ENCODE measurements at regions not wholly inside any gene's neighbourhood (a gene's known extent, or its start where the extent isn't known, plus 50 kb on each side); places are given as distances from the start of the nearest gene placed in this dataset.

GRCh38 chr1:20432341-20432740, 53.7 kb downstream of the CAMK2N1 start:
- no peak for ATAC-seq (ENCODE audit: low read depth in 2 of 2)
- H3K4me1 Mint-ChIP-seq = no peaks in the 10 kb centered on the region
- H3K36me3 Mint-ChIP-seq = no peaks in the 10 kb centered on the region
- H3K27me3 Mint-ChIP-seq = peaks cover 39 to 90% (median 86%) of the 10 kb centered on the region in 3 donors
- H3K4me3 Mint-ChIP-seq = no peak overlapping the region
- H3K9me3 Mint-ChIP-seq = peaks cover 0 to 5% (median 0%) of the 10 kb centered on the region in 7 donors
- no peak overlapping the region for H3K27ac Mint-ChIP-seq
- no peak for DNase-seq

- peaks cover 0 to 8% (median 2%) of the 10 kb centered on the region in 7 donors for H3K9me3 Mint-ChIP-seq
- no peak overlapping the region for H3K27ac Mint-ChIP-seq
- no peak overlapping the region for H3K4me3 Mint-ChIP-seq
- no peaks in the 10 kb centered on the region for H3K36me3 Mint-ChIP-seq
- H3K27me3 Mint-ChIP-seq = peaks cover 41 to 84% (median 79%) of the 10 kb centered on the region in 3 donors
- no peak for DNase-seq
- no peaks in the 10 kb centered on the region for H3K4me1 Mint-ChIP-seq
- ATAC-seq (ENCODE audit: low read depth in 2 of 2) = no peak
Observed at GRCh38 chr1:20431176-20431460, 54.9 kb downstream of the CAMK2N1 start.

GRCh38 chr1:20430355-20431175, 55.4 kb downstream of the CAMK2N1 start:
- no peak for DNase-seq
- no peak overlapping the region for H3K27ac Mint-ChIP-seq
- peaks cover 0 to 11% (median 6%) of the 10 kb centered on the region in 7 donors for H3K9me3 Mint-ChIP-seq
- H3K4me1 Mint-ChIP-seq = no peaks in the 10 kb centered on the region
- no peaks in the 10 kb centered on the region for H3K36me3 Mint-ChIP-seq
- ATAC-seq (ENCODE audit: low read depth in 2 of 2) = no peak
- no peak overlapping the region for H3K4me3 Mint-ChIP-seq
- peaks cover 39 to 79% (median 73%) of the 10 kb centered on the region in 3 donors for H3K27me3 Mint-ChIP-seq

GRCh38 chr1:20429296-20429695, 56.7 kb downstream of the CAMK2N1 start:
- Mint-ChIP-seq H3K27ac (peak overlapping the region in 1 of 6 donors; percentile 49), H3K9me3 (peaks cover 0 to 21% (median 13%) of the 10 kb centered on the region in 7 donors), H3K27me3 (peaks cover 35 to 66% (median 60%) of the 10 kb centered on the region in 3 donors), H3K36me3 (no peaks in the 10 kb centered on the region), H3K4me3 (no peak overlapping the region), H3K4me1 (no peaks in the 10 kb centered on the region)
- ATAC-seq (ENCODE audit: low read depth in 2 of 2) (no peak), DNase-seq (no peak)

GRCh38 chr1:20428841-20429240, 57.2 kb downstream of the CAMK2N1 start:
- no peaks in the 10 kb centered on the region for H3K4me1 Mint-ChIP-seq
- H3K27me3 Mint-ChIP-seq = peaks cover 32 to 62% (median 56%) of the 10 kb centered on the region in 3 donors
- ATAC-seq (ENCODE audit: low read depth in 2 of 2) (no peak), DNase-seq (no peak)
- H3K9me3 Mint-ChIP-seq = peaks cover under 1 to 23% (median 16%) of the 10 kb centered on the region in 7 donors
- no peak overlapping the region for H3K27ac Mint-ChIP-seq
- no peak overlapping the region for H3K4me3 Mint-ChIP-seq
- no peaks in the 10 kb centered on the region for H3K36me3 Mint-ChIP-seq

GRCh38 chr1:20426923-20427322, 59.1 kb downstream of the CAMK2N1 start:
- DNase-seq = no peak

GRCh38 chr1:20426371-20426770, 59.6 kb downstream of the CAMK2N1 start:
- H3K4me3 Mint-ChIP-seq = no peak overlapping the region
- peaks cover 10 to 48% (median 38%) of the 10 kb centered on the region in 7 donors for H3K9me3 Mint-ChIP-seq
- DNase-seq (no peak), ATAC-seq (ENCODE audit: low read depth in 2 of 2) (no peak)
- H3K36me3 Mint-ChIP-seq = peaks cover 0 to 9% of the 10 kb centered on the region in 2 donors
- H3K4me1 Mint-ChIP-seq = no peaks in the 10 kb centered on the region
- H3K27ac Mint-ChIP-seq = no peak overlapping the region
- H3K27me3 Mint-ChIP-seq = peaks cover 26 to 38% (median 34%) of the 10 kb centered on the region in 3 donors

More at GRCh38 chr1:20426923-20427322, 59.1 kb downstream of the CAMK2N1 start:
- H3K4me1 Mint-ChIP-seq = no peaks in the 10 kb centered on the region
- H3K9me3 Mint-ChIP-seq = peaks cover 10 to 42% (median 33%) of the 10 kb centered on the region in 7 donors
- peaks cover 25 to 44% (median 39%) of the 10 kb centered on the region in 3 donors for H3K27me3 Mint-ChIP-seq
- peaks cover 0 to 9% of the 10 kb centered on the region in 2 donors for H3K36me3 Mint-ChIP-seq
- H3K4me3 Mint-ChIP-seq = no peak overlapping the region
- no peak overlapping the region for H3K27ac Mint-ChIP-seq
- no peak for ATAC-seq (ENCODE audit: low read depth in 2 of 2)

GRCh38 chr1:20425622-20426021, 60.4 kb downstream of the CAMK2N1 start:
- Mint-ChIP-seq H3K27me3 (peaks cover 23 to 36% (median 33%) of the 10 kb centered on the region in 3 donors), H3K27ac (no peak overlapping the region), H3K4me3 (no peak overlapping the region), H3K9me3 (peaks cover 10 to 52% (median 43%) of the 10 kb centered on the region in 7 donors), H3K36me3 (peaks cover 0 to 9% of the 10 kb centered on the region in 2 donors), H3K4me1 (no peaks in the 10 kb centered on the region)
- DNase-seq (no peak), ATAC-seq (ENCODE audit: low read depth in 2 of 2) (no peak)

GRCh38 chr1:20423169-20423795, 62.7 kb downstream of the CAMK2N1 start:
- H3K4me3 Mint-ChIP-seq = no peak overlapping the region
- ATAC-seq (ENCODE audit: low read depth in 2 of 2) (no peak), DNase-seq (no peak)
- peaks cover 24 to 36% (median 30%) of the 10 kb centered on the region in 3 donors for H3K27me3 Mint-ChIP-seq
- no peaks in the 10 kb centered on the region for H3K4me1 Mint-ChIP-seq
- peaks cover 14 to 52% (median 44%) of the 10 kb centered on the region in 7 donors for H3K9me3 Mint-ChIP-seq
- H3K27ac Mint-ChIP-seq = no peak overlapping the region
- H3K36me3 Mint-ChIP-seq = peaks cover 0 to 19% of the 10 kb centered on the region in 2 donors

GRCh38 chr1:20421441-20421840, 64.6 kb downstream of the CAMK2N1 start:
- Mint-ChIP-seq H3K4me3 (no peak overlapping the region), H3K36me3 (peaks cover 0 to 19% of the 10 kb centered on the region in 2 donors), H3K9me3 (peaks cover 14 to 52% (median 43%) of the 10 kb centered on the region in 7 donors), H3K27me3 (peaks cover 22 to 34% (median 28%) of the 10 kb centered on the region in 3 donors), H3K4me1 (no peaks in the 10 kb centered on the region), H3K27ac (no peak overlapping the region)
- DNase-seq (no peak), ATAC-seq (ENCODE audit: low read depth in 2 of 2) (no peak)

- H3K27me3 Mint-ChIP-seq = peaks cover 36 to 50% (median 42%) of the 10 kb centered on the region in 3 donors
- peaks cover 2 to 23% (median 13%) of the 10 kb centered on the region in 7 donors for H3K9me3 Mint-ChIP-seq
- DNase-seq (no peak), ATAC-seq (ENCODE audit: low read depth in 2 of 2) (no peak)
- H3K4me3 Mint-ChIP-seq = no peak overlapping the region
- H3K36me3 Mint-ChIP-seq = peaks cover 0 to 13% of the 10 kb centered on the region in 2 donors
- no peak overlapping the region for H3K27ac Mint-ChIP-seq
- no peaks in the 10 kb centered on the region for H3K4me1 Mint-ChIP-seq
Observed at GRCh38 chr1:20417581-20417980, 68.4 kb downstream of the CAMK2N1 start.

- Mint-ChIP-seq H3K4me3 (no peak overlapping the region), H3K4me1 (no peaks in the 10 kb centered on the region), H3K36me3 (peaks cover 0 to 11% of the 10 kb centered on the region in 2 donors), H3K27me3 (peaks cover 34 to 59% (median 48%) of the 10 kb centered on the region in 3 donors), H3K9me3 (peaks cover 0 to 15% (median 8%) of the 10 kb centered on the region in 7 donors), H3K27ac (no peak overlapping the region)
- DNase-seq (no peak), ATAC-seq (ENCODE audit: low read depth in 2 of 2) (no peak)
Observed at GRCh38 chr1:20416706-20417105, 69.3 kb downstream of the CAMK2N1 start.

- H3K27me3 Mint-ChIP-seq = peaks cover 35 to 42% (median 41%) of the 10 kb centered on the region in 3 donors
- no peak for ATAC-seq (ENCODE audit: low read depth in 2 of 2)
- peaks cover 0 to 3% of the 10 kb centered on the region in 2 donors for H3K36me3 Mint-ChIP-seq
- no peak overlapping the region for H3K27ac Mint-ChIP-seq
- no peaks in the 10 kb centered on the region for H3K4me1 Mint-ChIP-seq
- H3K4me3 Mint-ChIP-seq = no peak overlapping the region
- DNase-seq = no peak
- H3K9me3 Mint-ChIP-seq = peaks cover 0 to 3% (median 0%) of the 10 kb centered on the region in 7 donors
Observed at GRCh38 chr1:20413776-20414140, 72.3 kb downstream of the CAMK2N1 start.
